ENCODE measurements at regions not wholly inside any gene's neighbourhood (a gene's known extent, or its start where the extent isn't known, plus 50 kb on each side); places are given as distances from the start of the nearest gene placed in this dataset.

GRCh38 chr5:15393146-15393545 is 106.8 kb upstream of the FBXL7 start:
- RAD21 ChIA-PET (ENCODE audit: unreplicated experiment) = no interaction called here
- SMC1A ChIA-PET (ENCODE audit: uncharacterized antibody, unreplicated experiment) = interaction anchor here (1.1 kb wide), 1 partner anchor 9 kb away, joined by 3 read pairs; no protein-coding TSS in a partner anchor
- DNase-seq (ENCODE audit: low read depth, low spot score) (no peak), ATAC-seq (no peak), FAIRE-seq (no peak)
- whole genome bisulfite sequencing (ENCODE audit: insufficient coverage, insufficient replicate concordance, low lambda C conversion rate, missing lambda C conversion rate) = 89% methylated on average over 1 of the region's 1 CpG
- Histone ChIP-seq H4K20me1 (ENCODE audit: control insufficient read depth, insufficient read depth) (no peaks in the 10 kb centered on the region), H3K4me2 (ENCODE audit: control insufficient read depth, insufficient read depth) (no peak overlapping the region), H3K9me3 (replicated peaks; ENCODE audit: control insufficient read depth, insufficient read depth, low read length) (no peaks in the 10 kb centered on the region), H3K4me1 (ENCODE audit: control insufficient read depth, insufficient read depth, low read length) (no peaks in the 10 kb centered on the region), H3K27me3 (replicated peaks in 1 of 2; ENCODE audit: control insufficient read depth in 2 of 2, insufficient read depth in 2 of 2, low read length in 1 of 2) (no peaks in the 10 kb centered on the region), H3K4me3 (no peak overlapping the region), H3K36me3 (ENCODE audit: control insufficient read depth in 2 of 2, insufficient read depth in 2 of 2, low read length in 1 of 2) (no peaks in the 10 kb centered on the region), H3K79me2 (ENCODE audit: control insufficient read depth, insufficient read depth, low read length) (no peaks in the 10 kb centered on the region), H2AFZ (ENCODE audit: control insufficient read depth, low read depth, low read length) (no peak overlapping the region), H3K27ac (ENCODE audit: control insufficient read depth, insufficient read depth) (no peak overlapping the region), H3K9ac (ENCODE audit: control insufficient read depth, insufficient read depth, low read length) (no peak overlapping the region)
- BruUV-seq (replicated peaks) = no TSS peak
- CTCF ChIA-PET = interaction anchor here (1.1 kb wide), 1 partner anchor 17 kb away, joined by 3 read pairs; no protein-coding TSS in a partner anchor
- TF ChIP-seq, protein P1, sequence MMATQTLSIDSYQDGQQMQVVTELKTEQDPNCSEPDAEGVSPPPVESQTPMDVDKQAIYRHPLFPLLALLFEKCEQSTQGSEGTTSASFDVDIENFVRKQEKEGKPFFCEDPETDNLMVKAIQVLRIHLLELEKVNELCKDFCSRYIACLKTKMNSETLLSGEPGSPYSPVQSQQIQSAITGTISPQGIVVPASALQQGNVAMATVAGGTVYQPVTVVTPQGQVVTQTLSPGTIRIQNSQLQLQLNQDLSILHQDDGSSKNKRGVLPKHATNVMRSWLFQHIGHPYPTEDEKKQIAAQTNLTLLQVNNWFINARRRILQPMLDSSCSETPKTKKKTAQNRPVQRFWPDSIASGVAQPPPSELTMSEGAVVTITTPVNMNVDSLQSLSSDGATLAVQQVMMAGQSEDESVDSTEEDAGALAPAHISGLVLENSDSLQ (IDR thresholded peaks at IDR 0.05) = no peak
- TF ChIP-seq RB1 (IDR thresholded peaks at IDR 0.05; ENCODE audit: borderline replicate concordance) (no peak), TCF7 (IDR thresholded peaks at IDR 0.05; ENCODE audit: borderline replicate concordance) (no peak), CHD1 (IDR thresholded peaks at IDR 0.05; ENCODE audit: low read depth, low read length) (no peak), SMC3 (IDR thresholded peaks at IDR 0.05; ENCODE audit: borderline replicate concordance, low read length) (no peak), ZNF687 (IDR thresholded peaks at IDR 0.05) (no peak)
- TF ChIP-seq, protein P2, sequence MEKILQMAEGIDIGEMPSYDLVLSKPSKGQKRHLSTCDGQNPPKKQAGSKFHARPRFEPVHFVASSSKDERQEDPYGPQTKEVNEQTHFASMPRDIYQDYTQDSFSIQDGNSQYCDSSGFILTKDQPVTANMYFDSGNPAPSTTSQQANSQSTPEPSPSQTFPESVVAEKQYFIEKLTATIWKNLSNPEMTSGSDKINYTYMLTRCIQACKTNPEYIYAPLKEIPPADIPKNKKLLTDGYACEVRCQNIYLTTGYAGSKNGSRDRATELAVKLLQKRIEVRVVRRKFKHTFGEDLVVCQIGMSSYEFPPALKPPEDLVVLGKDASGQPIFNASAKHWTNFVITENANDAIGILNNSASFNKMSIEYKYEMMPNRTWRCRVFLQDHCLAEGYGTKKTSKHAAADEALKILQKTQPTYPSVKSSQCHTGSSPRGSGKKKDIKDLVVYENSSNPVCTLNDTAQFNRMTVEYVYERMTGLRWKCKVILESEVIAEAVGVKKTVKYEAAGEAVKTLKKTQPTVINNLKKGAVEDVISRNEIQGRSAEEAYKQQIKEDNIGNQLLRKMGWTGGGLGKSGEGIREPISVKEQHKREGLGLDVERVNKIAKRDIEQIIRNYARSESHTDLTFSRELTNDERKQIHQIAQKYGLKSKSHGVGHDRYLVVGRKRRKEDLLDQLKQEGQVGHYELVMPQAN (conservative IDR thresholded peaks at IDR 0.05) = no peak
- in situ Hi-C loops (cut with MboI) (no loop called here), intact Hi-C loops (cut with micrococcal nuclease; ENCODE audit: unreplicated experiment) (no loop called here)
- POLR2A ChIA-PET = no interaction called here
